ENCODE measurements at regions not wholly inside any gene's neighbourhood (a gene's known extent, or its start where the extent isn't known, plus 50 kb on each side); places are given as distances from the start of the nearest gene placed in this dataset.

DNA sequence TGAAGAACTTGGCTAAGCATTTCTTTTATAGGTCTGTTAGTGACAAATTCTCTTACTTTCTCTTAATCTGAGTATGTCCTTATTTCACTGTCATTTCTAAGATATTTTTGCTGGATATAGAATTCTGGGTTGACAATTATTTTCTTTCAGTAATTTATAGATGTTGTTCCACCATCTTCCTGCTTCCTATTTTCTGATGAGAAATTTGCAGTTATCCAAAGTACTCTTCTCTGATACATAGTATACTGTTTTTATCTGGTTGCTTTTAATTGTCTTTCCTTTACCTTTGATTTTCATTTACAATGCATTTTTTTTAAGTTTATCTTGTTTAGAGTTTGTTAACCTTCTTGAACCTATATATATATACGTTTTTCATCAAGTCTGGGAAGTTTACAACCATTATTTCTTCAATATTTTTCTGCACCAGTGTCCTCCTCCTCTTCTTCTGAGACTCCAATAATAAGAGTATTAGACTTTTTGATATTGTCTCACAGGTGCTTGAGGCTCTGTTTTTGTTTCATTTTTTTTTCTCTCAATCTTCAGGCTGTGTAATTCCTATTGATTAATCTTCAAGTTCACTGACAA is 101.6 kb upstream of the INSIG1 start:
- DNase-seq: no peak

DNA sequence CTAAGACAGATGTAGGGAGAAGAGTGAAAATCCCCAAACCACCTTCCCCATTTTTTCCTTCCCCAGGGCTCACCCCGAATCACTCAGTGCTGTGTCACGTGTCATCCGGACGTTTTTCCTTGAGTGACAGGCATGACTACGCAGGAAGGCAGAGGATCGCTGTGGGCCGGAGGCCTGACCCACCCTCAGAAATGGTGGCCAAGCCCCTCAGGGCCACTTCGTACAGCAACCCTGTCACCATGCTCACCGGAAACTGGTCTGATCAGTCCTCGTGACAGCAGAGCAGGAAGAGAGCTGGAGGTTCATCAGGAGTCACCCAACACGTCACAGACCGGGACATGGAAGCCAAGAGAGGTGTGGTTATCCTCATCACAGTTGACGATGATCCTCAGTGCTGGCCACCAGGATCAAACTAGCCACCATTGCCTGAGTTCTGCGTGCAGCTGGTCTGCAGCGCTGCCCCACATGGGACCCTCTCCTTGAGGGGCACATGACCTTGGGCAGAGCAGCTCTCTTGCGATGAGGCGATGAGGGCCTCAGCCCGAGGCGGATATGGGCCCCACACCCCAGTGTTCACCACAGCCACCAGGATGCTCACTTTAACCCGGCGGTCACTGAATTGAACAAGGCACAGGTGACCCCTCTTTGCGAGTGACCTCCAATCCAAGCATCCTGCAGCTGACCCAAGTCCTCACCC is 99.3 kb upstream of the INSIG1 start:
- Mint-ChIP-seq H3K4me3 (no peak overlapping the region), H3K27me3 (ENCODE audit: insufficient read depth) (peaks cover 5% of the 10 kb centered on the region), H3K27ac (no peak overlapping the region; the same call in 1 of the 2 replicates), H3K9me3 (peaks cover 5% of the 10 kb centered on the region), H3K4me1 (ENCODE audit: low read depth) (peaks cover 23% of the 10 kb centered on the region), H3K36me3 (ENCODE audit: low read depth) (peaks cover 8% of the 10 kb centered on the region; the same call in 1 of the 2 replicates)
- DNase-seq: no peak
- TF ChIP-seq, protein P1, sequence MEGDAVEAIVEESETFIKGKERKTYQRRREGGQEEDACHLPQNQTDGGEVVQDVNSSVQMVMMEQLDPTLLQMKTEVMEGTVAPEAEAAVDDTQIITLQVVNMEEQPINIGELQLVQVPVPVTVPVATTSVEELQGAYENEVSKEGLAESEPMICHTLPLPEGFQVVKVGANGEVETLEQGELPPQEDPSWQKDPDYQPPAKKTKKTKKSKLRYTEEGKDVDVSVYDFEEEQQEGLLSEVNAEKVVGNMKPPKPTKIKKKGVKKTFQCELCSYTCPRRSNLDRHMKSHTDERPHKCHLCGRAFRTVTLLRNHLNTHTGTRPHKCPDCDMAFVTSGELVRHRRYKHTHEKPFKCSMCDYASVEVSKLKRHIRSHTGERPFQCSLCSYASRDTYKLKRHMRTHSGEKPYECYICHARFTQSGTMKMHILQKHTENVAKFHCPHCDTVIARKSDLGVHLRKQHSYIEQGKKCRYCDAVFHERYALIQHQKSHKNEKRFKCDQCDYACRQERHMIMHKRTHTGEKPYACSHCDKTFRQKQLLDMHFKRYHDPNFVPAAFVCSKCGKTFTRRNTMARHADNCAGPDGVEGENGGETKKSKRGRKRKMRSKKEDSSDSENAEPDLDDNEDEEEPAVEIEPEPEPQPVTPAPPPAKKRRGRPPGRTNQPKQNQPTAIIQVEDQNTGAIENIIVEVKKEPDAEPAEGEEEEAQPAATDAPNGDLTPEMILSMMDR (IDR thresholded peaks at IDR 0.05): no peak

More for the DNA sequence above, 101.6 kb upstream of the INSIG1 start:
- TF ChIP-seq, protein P1 (IDR thresholded peaks at IDR 0.05): no peak
- Mint-ChIP-seq H3K27me3 (ENCODE audit: insufficient read depth) (peaks cover 10% of the 10 kb centered on the region), H3K4me3 (no peak overlapping the region), H3K9me3 (peaks cover 5% of the 10 kb centered on the region), H3K4me1 (ENCODE audit: low read depth) (peaks cover 23% of the 10 kb centered on the region), H3K27ac (no peak overlapping the region), H3K36me3 (ENCODE audit: low read depth) (peaks cover 8% of the 10 kb centered on the region; the same call in 1 of the 2 replicates)

DNA sequence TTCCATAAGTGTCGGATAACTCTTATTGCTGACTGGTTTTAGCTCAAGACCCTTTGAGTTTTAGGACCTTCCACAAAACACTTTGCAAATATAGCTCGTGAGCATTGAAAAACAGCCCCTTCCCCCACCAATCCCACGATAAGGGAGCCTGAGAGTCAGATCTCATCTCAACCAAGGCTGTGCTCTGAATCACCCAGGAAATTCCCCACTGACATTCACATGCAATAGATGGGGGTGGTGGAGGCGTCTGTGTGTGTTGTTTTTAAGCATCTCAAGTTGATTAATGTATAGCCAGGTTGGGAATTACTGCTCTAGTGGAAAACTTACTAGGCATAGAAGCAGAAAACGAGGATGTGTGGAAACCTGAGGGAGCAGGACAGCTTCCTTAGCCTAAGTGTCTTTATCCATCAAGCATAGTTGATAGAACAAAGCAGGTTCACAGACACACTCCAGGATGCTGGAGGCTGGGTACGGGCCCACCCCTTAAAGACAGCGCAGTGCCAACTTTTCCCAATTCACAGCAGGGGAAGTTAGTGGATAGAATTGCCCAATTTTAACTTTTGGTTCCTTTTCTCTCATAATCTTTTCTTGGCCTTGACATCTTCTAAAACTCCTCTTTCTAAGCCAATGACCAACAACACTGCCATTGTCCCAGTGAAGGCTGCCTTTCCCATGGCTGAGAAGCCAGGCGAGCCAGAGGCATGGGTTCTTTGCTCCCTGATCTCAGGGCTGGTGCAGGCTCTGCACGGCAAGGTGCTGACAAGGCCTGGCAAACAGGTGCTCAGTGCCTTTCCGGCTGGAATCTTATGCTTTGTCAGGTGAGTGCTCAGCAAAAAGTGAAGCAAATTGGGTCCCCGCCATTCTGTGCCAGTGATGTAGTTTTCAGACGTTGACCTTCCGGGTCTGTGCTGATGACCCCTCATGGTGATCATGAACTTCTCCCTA is 98.5 kb upstream of the INSIG1 start:
- peak; percentile 37 for DNase-seq
- peaks cover 5% of the 10 kb centered on the region for H3K9me3 Mint-ChIP-seq
- H3K27me3 Mint-ChIP-seq (ENCODE audit: insufficient read depth): peaks cover 4% of the 10 kb centered on the region
- TF ChIP-seq, protein P1 (IDR thresholded peaks at IDR 0.05): no peak
- H3K27ac Mint-ChIP-seq: peak overlapping the region; percentile 27; the same call in 1 of the 2 replicates
- peaks cover 8% of the 10 kb centered on the region; the same call in 1 of the 2 replicates for H3K36me3 Mint-ChIP-seq (ENCODE audit: low read depth)
- H3K4me1 Mint-ChIP-seq (ENCODE audit: low read depth): peaks cover 23% of the 10 kb centered on the region
- no peak overlapping the region for H3K4me3 Mint-ChIP-seq

DNA sequence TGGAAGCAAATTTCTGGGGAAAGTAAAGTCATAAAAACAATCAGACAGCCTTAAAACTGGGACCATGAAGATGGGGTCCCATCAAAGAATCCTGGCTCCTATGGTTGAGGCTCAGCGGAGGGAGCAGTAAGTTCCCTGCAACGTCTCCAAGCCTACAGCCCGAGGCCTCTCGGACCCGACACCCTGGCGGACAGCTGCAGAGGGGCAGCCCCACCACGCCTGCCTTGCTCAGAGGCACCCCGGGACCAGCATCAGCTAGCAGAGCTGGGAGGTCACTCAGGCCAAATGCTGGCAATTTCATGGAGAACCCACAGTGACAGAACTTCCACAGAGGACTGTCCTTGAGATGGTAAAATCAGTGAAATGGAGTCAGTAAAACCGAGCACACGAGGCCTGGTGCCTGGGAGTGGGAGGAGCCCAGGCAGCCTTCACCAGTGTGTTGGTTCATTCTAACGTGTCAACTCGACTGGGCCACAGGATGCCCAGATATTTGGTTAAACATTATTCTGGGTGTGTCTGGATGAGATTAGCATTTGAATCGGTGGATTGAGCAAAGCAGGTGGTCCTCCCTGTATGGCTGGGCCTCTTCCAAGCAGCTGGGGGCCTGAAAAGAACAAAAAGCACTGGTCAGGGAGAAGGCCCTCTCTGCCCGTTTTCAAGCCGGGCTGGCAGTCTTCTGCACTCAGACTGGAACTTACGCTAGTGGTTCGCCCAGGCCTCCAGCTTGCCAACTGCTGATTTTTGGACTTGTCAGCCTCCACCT is 96.2 kb upstream of the INSIG1 start:
- TF ChIP-seq, protein P1 (IDR thresholded peaks at IDR 0.05): no peak
- Mint-ChIP-seq H3K27ac (no peak overlapping the region), H3K27me3 (ENCODE audit: insufficient read depth) (peaks cover 3% of the 10 kb centered on the region; the same call in 1 of the 2 replicates), H3K9me3 (peaks cover 6% of the 10 kb centered on the region), H3K4me1 (ENCODE audit: low read depth) (peaks cover 41% of the 10 kb centered on the region), H3K36me3 (ENCODE audit: low read depth) (peaks cover 7% of the 10 kb centered on the region), H3K4me3 (no peak overlapping the region)
- no peak for DNase-seq
